K562 (cell line): ENCODE measurements at regions not wholly inside any gene's neighbourhood (a gene's known extent, or its start where the extent isn't known, plus 50 kb on each side); places are given as distances from the start of the nearest gene placed in this dataset.

Experiments
- EGR1 ChIP-seq: fragments of 450-650 bp; conservative IDR thresholded peaks from 2 replicates; pipeline ENCODE4 v1.6.1; 2017; ENCODE audit warnings: mild to moderate bottlenecking
- ETV1 ChIP-seq: fragments of 450-650 bp; conservative IDR thresholded peaks from 2 replicates; pipeline ENCODE4 v1.6.1; 2016; ENCODE audit warnings: missing genetic modification characterization, control low read depth, low read depth, missing compliant biosample characterization
- MCM2 ChIP-seq: fragments of 450-650 bp; IDR thresholded peaks from 2 replicates; pipeline ENCODE4 v1.6.1; 2017; ENCODE audit warnings: low read depth, mild to moderate bottlenecking
- RHOXF2B ChIP-seq: fragments of 250-450 bp; sonication (Bioruptor Pico); conservative IDR thresholded peaks from 2 replicates; pipeline ENCODE4 v1.5.1; 2021
- SMAD4 ChIP-seq: fragments of 250-450 bp; sonication (Bioruptor Pico); conservative IDR thresholded peaks from 2 replicates; pipeline ENCODE4 v1.8.0; 2021; ENCODE audit warnings: inconsistent platforms, mild to moderate bottlenecking, moderate library complexity
- SMARCE1 ChIP-seq: fragments of 450-650 bp; IDR thresholded peaks from 2 replicates; pipeline ENCODE4 v1.7.1; 2016; ENCODE audit warnings: mild to moderate bottlenecking
- SRSF7 ChIP-seq: fragments of 200-400 bp; formaldehyde crosslinking; optimal IDR thresholded peaks from 2 replicates; pipeline ENCODE3; 2017; ENCODE audit warnings: mild to moderate bottlenecking, low read depth, low read length
- U2AF1 ChIP-seq: fragments of 200-400 bp; formaldehyde crosslinking; optimal IDR thresholded peaks from 2 replicates; pipeline ENCODE3; 2017; ENCODE audit warnings: mild to moderate bottlenecking, low read depth, low read length, moderate library complexity
- ZBTB7A ChIP-seq: IDR thresholded peaks from 2 replicates; pipeline ENCODE4 v1.6.1; 2011; ENCODE audit warnings: low read depth, mild to moderate bottlenecking, low read length, moderate library complexity, borderline replicate concordance; ENCODE audit not compliant: control insufficient read depth
- ZFPM2 ChIP-seq: fragments of 250-450 bp; sonication (Bioruptor Pico); IDR thresholded peaks from 2 replicates; pipeline ENCODE4 v1.5.1; 2022; ENCODE audit warnings: mild to moderate bottlenecking
- ZNF707 ChIP-seq: fragments of 250-450 bp; sonication (Bioruptor Pico); conservative IDR thresholded peaks from 2 replicates; pipeline ENCODE4 v1.8.0; 2022; ENCODE audit warnings: inconsistent platforms, mild to moderate bottlenecking, moderate library complexity
- TF ChIP-seq, protein P1 (sequence below): sonication (generic); formaldehyde crosslinking; IDR thresholded peaks from 2 replicates; pipeline ENCODE4 v1.8.0; 2022; ENCODE audit warnings: mild to moderate bottlenecking, missing genetic modification reagents
- TF ChIP-seq, protein P2 (sequence below): fragments of 450-650 bp; IDR thresholded peaks from 2 replicates; pipeline ENCODE4 v1.6.1; 2016; ENCODE audit warnings: mild to moderate bottlenecking
- TF ChIP-seq, protein P3 (sequence below): fragments of 250-450 bp; sonication (Bioruptor Pico); IDR thresholded peaks from 2 replicates; pipeline ENCODE4 v1.4.0; 2020; ENCODE audit warnings: mild to moderate bottlenecking
- TF ChIP-seq, protein P4 (sequence below): fragments of 250-450 bp; sonication (Bioruptor Pico); IDR thresholded peaks from 2 replicates; pipeline ENCODE4 v1.5.0; 2020; ENCODE audit warnings: mild to moderate bottlenecking, borderline replicate concordance
- TF ChIP-seq, protein P5 (sequence below): fragments of 450-650 bp; IDR thresholded peaks from 2 replicates; pipeline ENCODE4 v1.6.1; 2014; ENCODE audit warnings: low read depth, mild to moderate bottlenecking, moderate library complexity, borderline replicate concordance

DNA sequence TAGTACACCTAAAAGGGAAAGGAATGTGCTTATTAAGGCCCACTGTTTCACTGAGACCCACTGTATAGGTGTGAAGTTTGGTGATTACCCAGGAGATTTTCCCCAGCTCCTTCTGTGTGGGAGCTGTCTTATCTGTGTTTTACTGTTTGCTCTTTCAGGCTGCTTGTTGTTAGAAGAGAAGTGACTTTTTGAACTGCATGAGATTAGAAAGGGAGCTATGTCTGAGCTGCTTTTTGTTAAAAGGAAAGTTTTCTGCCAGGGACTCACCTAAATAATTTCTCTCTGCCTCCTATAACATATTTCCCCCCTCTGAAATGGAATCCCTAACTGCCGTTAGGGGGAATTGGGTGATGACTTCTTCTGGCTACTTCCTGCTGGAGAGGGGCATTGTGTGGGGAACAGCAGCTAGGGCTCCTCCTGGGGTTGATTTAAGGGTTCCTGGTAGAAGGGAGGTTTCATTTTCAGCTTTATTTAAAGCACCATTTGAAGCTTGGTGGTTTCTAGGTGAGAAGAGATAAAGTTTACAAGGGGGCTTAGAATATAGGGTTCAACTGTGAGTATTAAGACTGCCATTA is 77.1 kb upstream of the ATP11B start (continued):
- TF ChIP-seq, protein P1, sequence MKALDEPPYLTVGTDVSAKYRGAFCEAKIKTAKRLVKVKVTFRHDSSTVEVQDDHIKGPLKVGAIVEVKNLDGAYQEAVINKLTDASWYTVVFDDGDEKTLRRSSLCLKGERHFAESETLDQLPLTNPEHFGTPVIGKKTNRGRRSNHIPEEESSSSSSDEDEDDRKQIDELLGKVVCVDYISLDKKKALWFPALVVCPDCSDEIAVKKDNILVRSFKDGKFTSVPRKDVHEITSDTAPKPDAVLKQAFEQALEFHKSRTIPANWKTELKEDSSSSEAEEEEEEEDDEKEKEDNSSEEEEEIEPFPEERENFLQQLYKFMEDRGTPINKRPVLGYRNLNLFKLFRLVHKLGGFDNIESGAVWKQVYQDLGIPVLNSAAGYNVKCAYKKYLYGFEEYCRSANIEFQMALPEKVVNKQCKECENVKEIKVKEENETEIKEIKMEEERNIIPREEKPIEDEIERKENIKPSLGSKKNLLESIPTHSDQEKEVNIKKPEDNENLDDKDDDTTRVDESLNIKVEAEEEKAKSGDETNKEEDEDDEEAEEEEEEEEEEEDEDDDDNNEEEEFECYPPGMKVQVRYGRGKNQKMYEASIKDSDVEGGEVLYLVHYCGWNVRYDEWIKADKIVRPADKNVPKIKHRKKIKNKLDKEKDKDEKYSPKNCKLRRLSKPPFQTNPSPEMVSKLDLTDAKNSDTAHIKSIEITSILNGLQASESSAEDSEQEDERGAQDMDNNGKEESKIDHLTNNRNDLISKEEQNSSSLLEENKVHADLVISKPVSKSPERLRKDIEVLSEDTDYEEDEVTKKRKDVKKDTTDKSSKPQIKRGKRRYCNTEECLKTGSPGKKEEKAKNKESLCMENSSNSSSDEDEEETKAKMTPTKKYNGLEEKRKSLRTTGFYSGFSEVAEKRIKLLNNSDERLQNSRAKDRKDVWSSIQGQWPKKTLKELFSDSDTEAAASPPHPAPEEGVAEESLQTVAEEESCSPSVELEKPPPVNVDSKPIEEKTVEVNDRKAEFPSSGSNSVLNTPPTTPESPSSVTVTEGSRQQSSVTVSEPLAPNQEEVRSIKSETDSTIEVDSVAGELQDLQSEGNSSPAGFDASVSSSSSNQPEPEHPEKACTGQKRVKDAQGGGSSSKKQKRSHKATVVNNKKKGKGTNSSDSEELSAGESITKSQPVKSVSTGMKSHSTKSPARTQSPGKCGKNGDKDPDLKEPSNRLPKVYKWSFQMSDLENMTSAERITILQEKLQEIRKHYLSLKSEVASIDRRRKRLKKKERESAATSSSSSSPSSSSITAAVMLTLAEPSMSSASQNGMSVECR (CRISPR knock-in tag), result no peak
- no peak for TF ChIP-seq SRSF7
- TF ChIP-seq RHOXF2B (CRISPR knock-in tag), result no peak
- TF ChIP-seq, protein P2, sequence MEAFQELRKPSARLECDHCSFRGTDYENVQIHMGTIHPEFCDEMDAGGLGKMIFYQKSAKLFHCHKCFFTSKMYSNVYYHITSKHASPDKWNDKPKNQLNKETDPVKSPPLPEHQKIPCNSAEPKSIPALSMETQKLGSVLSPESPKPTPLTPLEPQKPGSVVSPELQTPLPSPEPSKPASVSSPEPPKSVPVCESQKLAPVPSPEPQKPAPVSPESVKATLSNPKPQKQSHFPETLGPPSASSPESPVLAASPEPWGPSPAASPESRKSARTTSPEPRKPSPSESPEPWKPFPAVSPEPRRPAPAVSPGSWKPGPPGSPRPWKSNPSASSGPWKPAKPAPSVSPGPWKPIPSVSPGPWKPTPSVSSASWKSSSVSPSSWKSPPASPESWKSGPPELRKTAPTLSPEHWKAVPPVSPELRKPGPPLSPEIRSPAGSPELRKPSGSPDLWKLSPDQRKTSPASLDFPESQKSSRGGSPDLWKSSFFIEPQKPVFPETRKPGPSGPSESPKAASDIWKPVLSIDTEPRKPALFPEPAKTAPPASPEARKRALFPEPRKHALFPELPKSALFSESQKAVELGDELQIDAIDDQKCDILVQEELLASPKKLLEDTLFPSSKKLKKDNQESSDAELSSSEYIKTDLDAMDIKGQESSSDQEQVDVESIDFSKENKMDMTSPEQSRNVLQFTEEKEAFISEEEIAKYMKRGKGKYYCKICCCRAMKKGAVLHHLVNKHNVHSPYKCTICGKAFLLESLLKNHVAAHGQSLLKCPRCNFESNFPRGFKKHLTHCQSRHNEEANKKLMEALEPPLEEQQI, result 0 out of 2 replicates have a peak, but pooled peaks have one; percentile 55
- TF ChIP-seq, protein P3, sequence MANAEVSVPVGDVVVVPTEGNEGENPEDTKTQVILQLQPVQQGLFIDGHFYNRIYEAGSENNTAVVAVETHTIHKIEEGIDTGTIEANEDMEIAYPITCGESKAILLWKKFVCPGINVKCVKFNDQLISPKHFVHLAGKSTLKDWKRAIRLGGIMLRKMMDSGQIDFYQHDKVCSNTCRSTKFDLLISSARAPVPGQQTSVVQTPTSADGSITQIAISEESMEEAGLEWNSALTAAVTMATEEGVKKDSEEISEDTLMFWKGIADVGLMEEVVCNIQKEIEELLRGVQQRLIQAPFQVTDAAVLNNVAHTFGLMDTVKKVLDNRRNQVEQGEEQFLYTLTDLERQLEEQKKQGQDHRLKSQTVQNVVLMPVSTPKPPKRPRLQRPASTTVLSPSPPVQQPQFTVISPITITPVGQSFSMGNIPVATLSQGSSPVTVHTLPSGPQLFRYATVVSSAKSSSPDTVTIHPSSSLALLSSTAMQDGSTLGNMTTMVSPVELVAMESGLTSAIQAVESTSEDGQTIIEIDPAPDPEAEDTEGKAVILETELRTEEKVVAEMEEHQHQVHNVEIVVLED (CRISPR knock-in tag), result no peak
- no peak for TF ChIP-seq ZFPM2 (CRISPR knock-in tag)
- no peak for TF ChIP-seq MCM2
- TF ChIP-seq ETV1 (tag), result 0 out of 2 replicates have a peak, but pooled peaks have one; percentile 21
- TF ChIP-seq, protein P4, sequence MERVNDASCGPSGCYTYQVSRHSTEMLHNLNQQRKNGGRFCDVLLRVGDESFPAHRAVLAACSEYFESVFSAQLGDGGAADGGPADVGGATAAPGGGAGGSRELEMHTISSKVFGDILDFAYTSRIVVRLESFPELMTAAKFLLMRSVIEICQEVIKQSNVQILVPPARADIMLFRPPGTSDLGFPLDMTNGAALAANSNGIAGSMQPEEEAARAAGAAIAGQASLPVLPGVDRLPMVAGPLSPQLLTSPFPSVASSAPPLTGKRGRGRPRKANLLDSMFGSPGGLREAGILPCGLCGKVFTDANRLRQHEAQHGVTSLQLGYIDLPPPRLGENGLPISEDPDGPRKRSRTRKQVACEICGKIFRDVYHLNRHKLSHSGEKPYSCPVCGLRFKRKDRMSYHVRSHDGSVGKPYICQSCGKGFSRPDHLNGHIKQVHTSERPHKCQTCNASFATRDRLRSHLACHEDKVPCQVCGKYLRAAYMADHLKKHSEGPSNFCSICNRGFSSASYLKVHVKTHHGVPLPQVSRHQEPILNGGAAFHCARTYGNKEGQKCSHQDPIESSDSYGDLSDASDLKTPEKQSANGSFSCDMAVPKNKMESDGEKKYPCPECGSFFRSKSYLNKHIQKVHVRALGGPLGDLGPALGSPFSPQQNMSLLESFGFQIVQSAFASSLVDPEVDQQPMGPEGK, result no peak
- peak; percentile 66 for TF ChIP-seq EGR1
- peak; percentile 91 for TF ChIP-seq SMARCE1
- TF ChIP-seq, protein P5, sequence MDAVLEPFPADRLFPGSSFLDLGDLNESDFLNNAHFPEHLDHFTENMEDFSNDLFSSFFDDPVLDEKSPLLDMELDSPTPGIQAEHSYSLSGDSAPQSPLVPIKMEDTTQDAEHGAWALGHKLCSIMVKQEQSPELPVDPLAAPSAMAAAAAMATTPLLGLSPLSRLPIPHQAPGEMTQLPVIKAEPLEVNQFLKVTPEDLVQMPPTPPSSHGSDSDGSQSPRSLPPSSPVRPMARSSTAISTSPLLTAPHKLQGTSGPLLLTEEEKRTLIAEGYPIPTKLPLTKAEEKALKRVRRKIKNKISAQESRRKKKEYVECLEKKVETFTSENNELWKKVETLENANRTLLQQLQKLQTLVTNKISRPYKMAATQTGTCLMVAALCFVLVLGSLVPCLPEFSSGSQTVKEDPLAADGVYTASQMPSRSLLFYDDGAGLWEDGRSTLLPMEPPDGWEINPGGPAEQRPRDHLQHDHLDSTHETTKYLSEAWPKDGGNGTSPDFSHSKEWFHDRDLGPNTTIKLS, result no peak
- TF ChIP-seq U2AF1, result no peak
- 0 out of 2 replicates have a peak, but pooled peaks have one; percentile 38 for TF ChIP-seq SMAD4 (CRISPR knock-in tag)
- no peak for TF ChIP-seq ZNF707
- no peak for TF ChIP-seq ZBTB7A
